HEK293 (cell line): ENCODE measurements at regions not wholly inside any gene's neighbourhood (a gene's known extent, or its start where the extent isn't known, plus 50 kb on each side); places are given as distances from the start of the nearest gene placed in this dataset.

ENCODE experiments used
- CTCF ChIA-PET: fragments of 350-600 bp; formaldehyde crosslinking; extraction: SDS; loops from one replicate; lab custom pipeline; 2021; ENCODE audit warnings: antibody characterized with exemption; lab: Yijun Ruan, JAX
- POLR2A ChIA-PET: fragments of 300-600 bp; formaldehyde crosslinking; extraction: SDS; loops from one replicate; lab custom pipeline; 2020; ENCODE audit warnings: antibody characterized with exemption, inconsistent platforms; lab: Yijun Ruan, JAX
- H3K27ac ChIP-seq: fragments of 200-500 bp; sonication (Bioruptor generic); 2 replicates; pipeline ENCODE4 v1.5.1; 2014; ENCODE audit warnings: low read depth, low read length, control low read depth, inconsistent platforms; ENCODE audit errors: extremely low read depth
- H3K36me3 ChIP-seq, 2 experiments: fragments of 200-500 bp in 1 of 2; sonication (Bioruptor generic) in 1 of 2; 1 replicate in 1 of 2; 2 replicates in 1 of 2; pipeline ENCODE4 v1.5.1; 2014 to 2017; ENCODE audit warnings: inconsistent platforms in 2 of 2, low read length in 2 of 2; ENCODE audit not compliant: control insufficient read depth in 2 of 2, insufficient read depth in 1 of 2
- H3K4me1 ChIP-seq: fragments of 200-500 bp; sonication (Bioruptor generic); 2 replicates; pipeline ENCODE4 v1.5.1; 2014; ENCODE audit warnings: mild to moderate bottlenecking, low read length, inconsistent platforms; ENCODE audit not compliant: control insufficient read depth, insufficient read depth
- H3K4me3 ChIP-seq: 2 replicates; pipeline ENCODE4 v1.5.1; 2011; ENCODE audit warnings: low read depth, mild to moderate bottlenecking, control low read depth, low read length, moderate library complexity
- H3K9me3 ChIP-seq: fragments of 200-500 bp; sonication (Bioruptor generic); 2 replicates; pipeline ENCODE4 v1.5.1; 2014; ENCODE audit warnings: low read depth, low read length, inconsistent platforms; ENCODE audit not compliant: control insufficient read depth, insufficient read depth
- FEZF1 ChIP-seq: fragments of 450-650 bp; formaldehyde crosslinking; IDR thresholded peaks from 2 replicates; pipeline ENCODE4 v1.5.1; 2016; ENCODE audit warnings: missing biosample characterization, missing genetic modification characterization
- KLF9 ChIP-seq: fragments of 450-650 bp; formaldehyde crosslinking; IDR thresholded peaks from 2 replicates; pipeline ENCODE4 v1.5.1; 2016; ENCODE audit warnings: missing biosample characterization, missing genetic modification characterization, low read depth
- ZBTB17 ChIP-seq: fragments of 450-650 bp; formaldehyde crosslinking; IDR thresholded peaks from 2 replicates; pipeline ENCODE4 v1.5.1; 2016; ENCODE audit warnings: missing biosample characterization, missing genetic modification characterization
- ZFP3 ChIP-seq: fragments of 450-650 bp; formaldehyde crosslinking; IDR thresholded peaks from 2 replicates; pipeline ENCODE4 v1.5.1; 2016; ENCODE audit warnings: low read depth, missing biosample characterization, missing genetic modification characterization
- ZFP37 ChIP-seq: fragments of 450-650 bp; formaldehyde crosslinking; IDR thresholded peaks from 2 replicates; pipeline ENCODE4 v1.5.1; 2016; ENCODE audit warnings: missing biosample characterization, missing genetic modification characterization
- ZNF292 ChIP-seq: fragments of 450-650 bp; formaldehyde crosslinking; IDR thresholded peaks from 2 replicates; pipeline ENCODE4 v1.5.1; 2016; ENCODE audit warnings: low read depth, missing biosample characterization, missing genetic modification characterization, borderline replicate concordance
- ZNF366 ChIP-seq: fragments of 450-650 bp; formaldehyde crosslinking; conservative IDR thresholded peaks from 2 replicates; pipeline ENCODE4 v1.5.1; 2016; ENCODE audit warnings: missing biosample characterization, missing genetic modification characterization
- ZNF404 ChIP-seq: fragments of 450-650 bp; formaldehyde crosslinking; IDR thresholded peaks from 2 replicates; pipeline ENCODE4 v1.5.1; 2017; ENCODE audit warnings: missing biosample characterization, missing genetic modification characterization
- ZNF416 ChIP-seq: fragments of 450-650 bp; formaldehyde crosslinking; IDR thresholded peaks from 2 replicates; pipeline ENCODE4 v1.5.1; 2016; ENCODE audit warnings: missing biosample characterization, missing genetic modification characterization
- ZNF48 ChIP-seq: fragments of 450-650 bp; formaldehyde crosslinking; IDR thresholded peaks from 2 replicates; pipeline ENCODE4 v1.5.1; 2016; ENCODE audit warnings: missing biosample characterization, missing genetic modification characterization
- ZNF560 ChIP-seq: fragments of 450-650 bp; formaldehyde crosslinking; IDR thresholded peaks from 2 replicates; pipeline ENCODE4 v1.5.1; 2017; ENCODE audit warnings: missing biosample characterization, missing genetic modification characterization, borderline replicate concordance
- ZNF623 ChIP-seq: fragments of 450-650 bp; formaldehyde crosslinking; IDR thresholded peaks from 2 replicates; pipeline ENCODE4 v1.5.1; 2016; ENCODE audit warnings: missing biosample characterization, missing genetic modification characterization
- ZNF707 ChIP-seq: fragments of 450-650 bp; formaldehyde crosslinking; IDR thresholded peaks from 2 replicates; pipeline ENCODE4 v1.5.1; 2016; ENCODE audit warnings: missing biosample characterization, missing genetic modification characterization
- ZNF768 ChIP-seq: fragments of 450-650 bp; formaldehyde crosslinking; IDR thresholded peaks from 2 replicates; pipeline ENCODE4 v1.5.1; 2018; ENCODE audit warnings: missing biosample characterization, mild to moderate bottlenecking, missing genetic modification characterization
- ZNF791 ChIP-seq: fragments of 450-650 bp; formaldehyde crosslinking; IDR thresholded peaks from 2 replicates; pipeline ENCODE4 v1.5.1; 2016; ENCODE audit warnings: missing biosample characterization, missing genetic modification characterization
- TF ChIP-seq, protein P1 (sequence below): fragments of 450-650 bp; IDR thresholded peaks from 2 replicates; pipeline ENCODE4 v1.5.1; 2018; ENCODE audit warnings: missing biosample characterization, mild to moderate bottlenecking, missing genetic modification characterization
- TF ChIP-seq, protein P2 (sequence below): fragments of 450-650 bp; formaldehyde crosslinking; IDR thresholded peaks from 2 replicates; pipeline ENCODE4 v1.5.1; 2016; ENCODE audit warnings: missing biosample characterization, missing genetic modification characterization
- TF ChIP-seq, protein P3 (sequence below): fragments of 450-650 bp; formaldehyde crosslinking; IDR thresholded peaks from 2 replicates; pipeline ENCODE4 v1.5.1; 2017; ENCODE audit warnings: missing biosample characterization, missing genetic modification characterization
- TF ChIP-seq, protein P4 (sequence below): fragments of 450-650 bp; formaldehyde crosslinking; IDR thresholded peaks from 2 replicates; pipeline ENCODE4 v1.5.1; 2016; ENCODE audit warnings: missing biosample characterization, missing genetic modification characterization
- TF ChIP-seq, protein P5 (sequence below): fragments of 450-650 bp; formaldehyde crosslinking; conservative IDR thresholded peaks from 2 replicates; pipeline ENCODE4 v1.5.1; 2016; ENCODE audit warnings: low read depth, missing biosample characterization, missing genetic modification characterization

DNA sequence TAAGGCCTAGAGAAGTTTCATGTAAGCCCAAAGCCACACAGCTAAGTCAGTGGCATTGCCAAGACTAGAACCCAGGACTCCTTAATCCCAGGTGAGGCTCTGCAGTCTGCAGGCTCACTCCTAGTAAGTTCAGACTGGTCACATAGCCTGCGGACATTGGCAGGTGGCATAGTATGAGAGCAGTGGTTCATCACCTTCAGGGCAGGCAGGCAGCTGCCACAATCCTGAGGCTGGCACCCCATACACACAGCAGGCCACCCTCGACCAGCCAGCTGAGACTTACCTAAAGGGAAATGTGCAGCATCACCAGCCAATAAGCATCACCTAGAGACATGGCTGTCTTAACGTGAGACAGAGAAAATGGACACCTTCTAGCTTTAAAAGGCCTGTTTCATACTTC lies 231.6 kb upstream of the UBASH3B start:
- CTCF ChIA-PET: interaction anchor here (0.8 kb wide), 1 partner anchor 79 kb away, joined by 3 read pairs; no protein-coding TSS in a partner anchor
- no peaks in the 10 kb centered on the region for H3K36me3 ChIP-seq
- no peak overlapping the region for H3K4me3 ChIP-seq
- TF ChIP-seq ZNF560: no peak
- TF ChIP-seq, protein P1, sequence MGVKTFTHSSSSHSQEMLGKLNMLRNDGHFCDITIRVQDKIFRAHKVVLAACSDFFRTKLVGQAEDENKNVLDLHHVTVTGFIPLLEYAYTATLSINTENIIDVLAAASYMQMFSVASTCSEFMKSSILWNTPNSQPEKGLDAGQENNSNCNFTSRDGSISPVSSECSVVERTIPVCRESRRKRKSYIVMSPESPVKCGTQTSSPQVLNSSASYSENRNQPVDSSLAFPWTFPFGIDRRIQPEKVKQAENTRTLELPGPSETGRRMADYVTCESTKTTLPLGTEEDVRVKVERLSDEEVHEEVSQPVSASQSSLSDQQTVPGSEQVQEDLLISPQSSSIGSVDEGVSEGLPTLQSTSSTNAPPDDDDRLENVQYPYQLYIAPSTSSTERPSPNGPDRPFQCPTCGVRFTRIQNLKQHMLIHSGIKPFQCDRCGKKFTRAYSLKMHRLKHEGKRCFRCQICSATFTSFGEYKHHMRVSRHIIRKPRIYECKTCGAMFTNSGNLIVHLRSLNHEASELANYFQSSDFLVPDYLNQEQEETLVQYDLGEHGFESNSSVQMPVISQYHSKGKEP (tag by site-specific recombination): no peak
- TF ChIP-seq ZNF768: no peak
- TF ChIP-seq ZFP3: no peak
- no peak for TF ChIP-seq ZNF707 (tag by site-specific recombination)
- TF ChIP-seq, protein P2, sequence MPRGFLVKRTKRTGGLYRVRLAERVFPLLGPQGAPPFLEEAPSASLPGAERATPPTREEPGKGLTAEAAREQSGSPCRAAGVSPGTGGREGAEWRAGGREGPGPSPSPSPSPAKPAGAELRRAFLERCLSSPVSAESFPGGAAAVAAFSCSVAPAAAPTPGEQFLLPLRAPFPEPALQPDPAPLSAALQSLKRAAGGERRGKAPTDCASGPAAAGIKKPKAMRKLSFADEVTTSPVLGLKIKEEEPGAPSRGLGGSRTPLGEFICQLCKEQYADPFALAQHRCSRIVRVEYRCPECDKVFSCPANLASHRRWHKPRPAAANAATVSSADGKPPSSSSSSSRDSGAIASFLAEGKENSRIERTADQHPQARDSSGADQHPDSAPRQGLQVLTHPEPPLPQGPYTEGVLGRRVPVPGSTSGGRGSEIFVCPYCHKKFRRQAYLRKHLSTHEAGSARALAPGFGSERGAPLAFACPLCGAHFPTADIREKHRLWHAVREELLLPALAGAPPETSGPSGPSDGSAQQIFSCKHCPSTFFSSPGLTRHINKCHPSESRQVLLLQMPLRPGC: no peak
- no peak for TF ChIP-seq ZNF791 (tag by site-specific recombination)
- TF ChIP-seq, protein P3, sequence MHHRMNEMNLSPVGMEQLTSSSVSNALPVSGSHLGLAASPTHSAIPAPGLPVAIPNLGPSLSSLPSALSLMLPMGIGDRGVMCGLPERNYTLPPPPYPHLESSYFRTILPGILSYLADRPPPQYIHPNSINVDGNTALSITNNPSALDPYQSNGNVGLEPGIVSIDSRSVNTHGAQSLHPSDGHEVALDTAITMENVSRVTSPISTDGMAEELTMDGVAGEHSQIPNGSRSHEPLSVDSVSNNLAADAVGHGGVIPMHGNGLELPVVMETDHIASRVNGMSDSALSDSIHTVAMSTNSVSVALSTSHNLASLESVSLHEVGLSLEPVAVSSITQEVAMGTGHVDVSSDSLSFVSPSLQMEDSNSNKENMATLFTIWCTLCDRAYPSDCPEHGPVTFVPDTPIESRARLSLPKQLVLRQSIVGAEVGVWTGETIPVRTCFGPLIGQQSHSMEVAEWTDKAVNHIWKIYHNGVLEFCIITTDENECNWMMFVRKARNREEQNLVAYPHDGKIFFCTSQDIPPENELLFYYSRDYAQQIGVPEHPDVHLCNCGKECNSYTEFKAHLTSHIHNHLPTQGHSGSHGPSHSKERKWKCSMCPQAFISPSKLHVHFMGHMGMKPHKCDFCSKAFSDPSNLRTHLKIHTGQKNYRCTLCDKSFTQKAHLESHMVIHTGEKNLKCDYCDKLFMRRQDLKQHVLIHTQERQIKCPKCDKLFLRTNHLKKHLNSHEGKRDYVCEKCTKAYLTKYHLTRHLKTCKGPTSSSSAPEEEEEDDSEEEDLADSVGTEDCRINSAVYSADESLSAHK: no peak
- no peak for TF ChIP-seq ZBTB17 (tag by site-specific recombination)
- TF ChIP-seq ZNF623 (tag by site-specific recombination): no peak
- H3K27ac ChIP-seq: no peak overlapping the region
- no peaks in the 10 kb centered on the region; the same call in 1 of the 2 replicates for H3K4me1 ChIP-seq
- POLR2A ChIA-PET: no interaction called here
- H3K9me3 ChIP-seq: no peaks in the 10 kb centered on the region

DNA sequence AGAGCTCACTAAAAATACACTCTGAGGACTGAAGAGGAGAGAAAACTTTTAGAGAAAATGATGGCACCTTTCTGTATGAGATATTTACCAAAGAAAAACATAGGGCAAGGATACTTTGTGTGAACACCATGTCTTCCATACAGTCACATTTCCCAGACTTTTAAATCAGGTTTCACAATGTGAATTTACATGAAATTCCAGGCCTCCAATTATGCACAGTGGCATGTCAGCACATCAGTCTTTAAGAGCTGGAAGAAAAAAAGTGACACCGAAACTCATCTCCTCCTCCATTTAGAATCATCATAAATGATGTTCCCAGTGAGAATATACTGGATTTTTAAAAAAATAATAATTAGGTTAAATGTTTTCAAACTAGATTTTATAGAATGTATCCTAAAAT lies 232.2 kb upstream of the UBASH3B start:
- TF ChIP-seq, protein P4, sequence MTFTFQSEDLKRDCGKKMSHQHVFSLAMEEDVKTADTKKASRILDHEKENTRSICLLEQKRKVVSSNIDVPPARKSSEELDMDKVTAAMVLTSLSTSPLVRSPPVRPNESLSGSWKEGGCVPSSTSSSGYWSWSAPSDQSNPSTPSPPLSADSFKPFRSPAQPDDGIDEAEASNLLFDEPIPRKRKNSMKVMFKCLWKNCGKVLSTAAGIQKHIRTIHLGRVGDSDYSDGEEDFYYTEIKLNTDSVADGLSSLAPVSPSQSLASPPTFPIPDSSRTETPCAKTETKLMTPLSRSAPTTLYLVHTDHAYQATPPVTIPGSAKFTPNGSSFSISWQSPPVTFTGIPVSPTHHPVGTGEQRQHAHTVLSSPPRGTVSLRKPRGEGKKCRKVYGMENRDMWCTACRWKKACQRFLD (tag by site-specific recombination): no peak
- TF ChIP-seq FEZF1 (tag by site-specific recombination) (no peak), ZNF623 (tag by site-specific recombination) (no peak), ZNF48 (no peak)
- CTCF ChIA-PET: interaction anchor here (0.8 kb wide), 1 partner anchor 80 kb away, joined by 3 read pairs; no protein-coding TSS in a partner anchor
- H3K27ac ChIP-seq: no peak overlapping the region

DNA sequence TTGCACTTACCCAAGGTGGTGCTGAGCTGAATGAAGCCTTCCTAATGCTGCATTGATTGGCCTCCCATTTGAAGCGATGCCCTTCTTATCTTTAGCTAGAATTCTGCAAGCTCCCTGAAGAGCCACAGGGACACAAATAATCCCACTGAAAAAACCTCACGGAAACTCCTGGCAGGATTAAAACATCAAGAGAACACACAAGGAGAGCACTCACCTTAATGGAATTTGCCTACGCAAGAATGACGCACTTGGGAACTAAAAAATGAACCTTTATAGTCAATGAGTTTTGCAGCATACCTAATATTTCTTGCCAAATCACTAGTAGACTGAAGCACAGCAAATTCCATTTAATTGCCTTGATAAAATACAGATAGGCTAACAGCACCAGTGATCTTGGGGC lies 232.8 kb upstream of the UBASH3B start:
- CTCF ChIA-PET: no interaction called here
- POLR2A ChIA-PET: no interaction called here
- H3K27ac ChIP-seq: no peak overlapping the region
- TF ChIP-seq KLF9 (tag by site-specific recombination): no peak
- no peak for TF ChIP-seq ZNF366
- no peak for TF ChIP-seq ZNF768
- no peak for TF ChIP-seq FEZF1 (tag by site-specific recombination)
- no peak for TF ChIP-seq ZNF416 (tag by site-specific recombination)
- TF ChIP-seq ZNF292 (tag by site-specific recombination): no peak
- no peak for TF ChIP-seq ZFP37 (tag by site-specific recombination)
- TF ChIP-seq ZNF404 (tag by site-specific recombination): no peak
- TF ChIP-seq, protein P5, sequence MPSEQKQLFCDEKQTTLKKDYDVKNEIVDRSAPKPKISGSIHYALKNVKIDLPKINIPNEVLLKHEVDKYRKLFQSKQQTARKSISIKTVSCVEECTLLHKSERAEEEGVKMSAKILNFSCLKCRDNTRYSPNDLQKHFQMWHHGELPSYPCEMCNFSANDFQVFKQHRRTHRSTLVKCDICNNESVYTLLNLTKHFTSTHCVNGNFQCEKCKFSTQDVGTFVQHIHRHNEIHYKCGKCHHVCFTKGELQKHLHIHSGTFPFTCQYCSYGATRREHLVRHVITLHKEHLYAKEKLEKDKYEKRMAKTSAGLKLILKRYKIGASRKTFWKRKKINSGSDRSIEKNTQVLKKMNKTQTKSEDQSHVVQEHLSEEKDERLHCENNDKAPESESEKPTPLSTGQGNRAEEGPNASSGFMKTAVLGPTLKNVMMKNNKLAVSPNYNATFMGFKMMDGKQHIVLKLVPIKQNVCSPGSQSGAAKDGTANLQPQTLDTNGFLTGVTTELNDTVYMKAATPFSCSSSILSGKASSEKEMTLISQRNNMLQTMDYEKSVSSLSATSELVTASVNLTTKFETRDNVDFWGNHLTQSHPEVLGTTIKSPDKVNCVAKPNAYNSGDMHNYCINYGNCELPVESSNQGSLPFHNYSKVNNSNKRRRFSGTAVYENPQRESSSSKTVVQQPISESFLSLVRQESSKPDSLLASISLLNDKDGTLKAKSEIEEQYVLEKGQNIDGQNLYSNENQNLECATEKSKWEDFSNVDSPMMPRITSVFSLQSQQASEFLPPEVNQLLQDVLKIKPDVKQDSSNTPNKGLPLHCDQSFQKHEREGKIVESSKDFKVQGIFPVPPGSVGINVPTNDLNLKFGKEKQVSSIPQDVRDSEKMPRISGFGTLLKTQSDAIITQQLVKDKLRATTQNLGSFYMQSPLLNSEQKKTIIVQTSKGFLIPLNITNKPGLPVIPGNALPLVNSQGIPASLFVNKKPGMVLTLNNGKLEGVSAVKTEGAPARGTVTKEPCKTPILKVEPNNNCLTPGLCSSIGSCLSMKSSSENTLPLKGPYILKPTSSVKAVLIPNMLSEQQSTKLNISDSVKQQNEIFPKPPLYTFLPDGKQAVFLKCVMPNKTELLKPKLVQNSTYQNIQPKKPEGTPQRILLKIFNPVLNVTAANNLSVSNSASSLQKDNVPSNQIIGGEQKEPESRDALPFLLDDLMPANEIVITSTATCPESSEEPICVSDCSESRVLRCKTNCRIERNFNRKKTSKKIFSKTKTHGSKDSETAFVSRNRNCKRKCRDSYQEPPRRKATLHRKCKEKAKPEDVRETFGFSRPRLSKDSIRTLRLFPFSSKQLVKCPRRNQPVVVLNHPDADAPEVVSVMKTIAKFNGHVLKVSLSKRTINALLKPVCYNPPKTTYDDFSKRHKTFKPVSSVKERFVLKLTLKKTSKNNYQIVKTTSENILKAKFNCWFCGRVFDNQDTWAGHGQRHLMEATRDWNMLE (tag by site-specific recombination): no peak

More for the DNA sequence above, 232.2 kb upstream of the UBASH3B start:
- H3K36me3 ChIP-seq: no peaks in the 10 kb centered on the region
- no peaks in the 10 kb centered on the region; the same call in 1 of the 2 replicates for H3K4me1 ChIP-seq
- POLR2A ChIA-PET: no interaction called here
- no peak overlapping the region for H3K4me3 ChIP-seq
- H3K9me3 ChIP-seq: no peaks in the 10 kb centered on the region

More for the DNA sequence above, 232.8 kb upstream of the UBASH3B start:
- Histone ChIP-seq H3K4me3 (no peak overlapping the region), H3K4me1 (no peaks in the 10 kb centered on the region; the same call in 1 of the 2 replicates), H3K9me3 (no peaks in the 10 kb centered on the region), H3K36me3 (no peaks in the 10 kb centered on the region)
